Neural progenitor cell (in vitro differentiated cells): ENCODE measurements at regions not wholly inside any gene's neighbourhood (a gene's known extent, or its start where the extent isn't known, plus 50 kb on each side); places are given as distances from the start of the nearest gene placed in this dataset.

ENCODE experiments used
- DNase-seq: peaks from one replicate; pipeline ENCODE4 v3.0.0-alpha.2; 2016; ENCODE audit warnings: low spot score
- H2AFZ ChIP-seq: fragments of 200-600 bp; sonication (generic); replicated peaks from 2 replicates; pipeline ENCODE4 v1.6.1; 2016; ENCODE audit warnings: antibody characterized with exemption
- H3F3A ChIP-seq: fragments of 200-600 bp; sonication (generic); 2 replicates; pipeline ENCODE4 v1.6.1; 2016; ENCODE audit warnings: antibody characterized with exemption, low read depth
- H3K27ac ChIP-seq: fragments of 200-600 bp; sonication (generic); 2 replicates; pipeline ENCODE4 v1.5.1; 2016; ENCODE audit warnings: mild to moderate bottlenecking
- H3K27me3 ChIP-seq: fragments of 200-600 bp; sonication (generic); 2 replicates; pipeline ENCODE4 v1.6.1; 2016; ENCODE audit warnings: mild to moderate bottlenecking, moderate library complexity
- H3K36me3 ChIP-seq: fragments of 200-600 bp; sonication (generic); 2 replicates; pipeline ENCODE4 v1.5.1; 2016
- H3K4me1 ChIP-seq: fragments of 200-600 bp; sonication (generic); 2 replicates; pipeline ENCODE4 v1.6.1; 2016; ENCODE audit warnings: mixed run types
- H3K4me2 ChIP-seq: fragments of 200-600 bp; sonication (generic); 2 replicates; pipeline ENCODE4 v1.6.1; 2016
- H3K4me3 ChIP-seq: fragments of 200-600 bp; sonication (generic); 2 replicates; pipeline ENCODE4 v1.5.1; 2016
- H3K79me2 ChIP-seq: fragments of 200-600 bp; sonication (generic); 2 replicates; pipeline ENCODE4 v1.6.1; 2016; ENCODE audit warnings: low read depth
- H3K9ac ChIP-seq: fragments of 200-600 bp; sonication (generic); 2 replicates; pipeline ENCODE4 v1.6.1; 2016
- H3K9me3 ChIP-seq: fragments of 200-600 bp; sonication (generic); 2 replicates; pipeline ENCODE4 v1.5.1; 2016; ENCODE audit warnings: low read depth
- H4K20me1 ChIP-seq: fragments of 200-600 bp; sonication (generic); 2 replicates; pipeline ENCODE4 v1.6.1; 2016; ENCODE audit warnings: low read depth
- H3K27ac Mint-ChIP-seq: 3 replicates; pipeline ENCODE4 v1.8.0; 2021; ENCODE audit warnings: mixed read lengths
- H3K27me3 Mint-ChIP-seq: 2 replicates; pipeline ENCODE4 v1.8.0; 2022; ENCODE audit warnings: low read depth, mild to moderate bottlenecking, inconsistent platforms, moderate library complexity, mixed read lengths; ENCODE audit not compliant: insufficient read depth
- H3K36me3 Mint-ChIP-seq: 3 replicates; pipeline ENCODE4 v1.8.0; 2021; ENCODE audit warnings: mixed read lengths
- H3K4me1 Mint-ChIP-seq: 3 replicates; pipeline ENCODE4 v1.8.0; 2021; ENCODE audit warnings: mixed read lengths
- H3K4me3 Mint-ChIP-seq: 3 replicates; pipeline ENCODE4 v1.8.0; 2021; ENCODE audit warnings: mild to moderate bottlenecking, moderate library complexity, mixed read lengths
- H3K9me3 Mint-ChIP-seq: 3 replicates; pipeline ENCODE4 v1.8.0; 2020; ENCODE audit warnings: mixed read lengths
- CTCF ChIP-seq: fragments of 200-600 bp; sonication (generic); IDR thresholded peaks from 2 replicates; pipeline ENCODE4 v1.5.1; 2017; ENCODE audit warnings: antibody characterized with exemption, mild to moderate bottlenecking
- EZH2 ChIP-seq: fragments of 200-600 bp; sonication (generic); IDR thresholded peaks from 2 replicates; pipeline ENCODE4 v1.6.1; 2017; ENCODE audit warnings: antibody characterized with exemption, mild to moderate bottlenecking, moderate library complexity
- EZH2phosphoT487 ChIP-seq: fragments of 200-600 bp; sonication (generic); IDR thresholded peaks from 2 replicates; pipeline ENCODE4 v1.6.1; 2017; ENCODE audit warnings: antibody characterized with exemption

- H3K9ac ChIP-seq = no peak overlapping the region
- no peaks in the 10 kb centered on the region for H3K79me2 ChIP-seq
- H3K27me3 Mint-ChIP-seq = no peaks in the 10 kb centered on the region
- H3K9me3 ChIP-seq = no peaks in the 10 kb centered on the region
- H3K27me3 ChIP-seq = no peaks in the 10 kb centered on the region
- no peaks in the 10 kb centered on the region for H4K20me1 ChIP-seq
- no peak overlapping the region for H2AFZ ChIP-seq
- H3K4me2 ChIP-seq = no peak overlapping the region
- no peak for TF ChIP-seq EZH2
- TF ChIP-seq EZH2phosphoT487 = no peak
- TF ChIP-seq CTCF = no peak
- no peak overlapping the region for H3K4me3 ChIP-seq
- DNase-seq = no peak
- H3K36me3 ChIP-seq = no peaks in the 10 kb centered on the region
- no peak overlapping the region for H3K27ac Mint-ChIP-seq
- H3K4me3 Mint-ChIP-seq = no peak overlapping the region
- H3F3A ChIP-seq = no peaks in the 10 kb centered on the region
- no peak overlapping the region for H3K27ac ChIP-seq
- no peaks in the 10 kb centered on the region for H3K9me3 Mint-ChIP-seq
- no peaks in the 10 kb centered on the region for H3K4me1 ChIP-seq
- no peaks in the 10 kb centered on the region for H3K36me3 Mint-ChIP-seq
- H3K4me1 Mint-ChIP-seq = peaks cover 4% of the 10 kb centered on the region
Measured at GRCh38 chr12:58576916-58577315, 343.4 kb downstream of the LRIG3 start.

GRCh38 chr12:58580095-58580494 lies 340.2 kb downstream of the LRIG3 start:
- no peaks in the 10 kb centered on the region for H3K27me3 ChIP-seq
- H3K4me3 Mint-ChIP-seq = no peak overlapping the region
- H3K27ac ChIP-seq = no peak overlapping the region
- H3K36me3 ChIP-seq = no peaks in the 10 kb centered on the region
- no peak for DNase-seq
- no peaks in the 10 kb centered on the region for H3K27me3 Mint-ChIP-seq
- no peak overlapping the region for H2AFZ ChIP-seq
- no peaks in the 10 kb centered on the region for H3K9me3 Mint-ChIP-seq
- no peaks in the 10 kb centered on the region for H3K9me3 ChIP-seq
- TF ChIP-seq EZH2phosphoT487 (no peak), EZH2 (no peak), CTCF (no peak)
- H3K4me2 ChIP-seq = no peak overlapping the region
- no peak overlapping the region for H3K27ac Mint-ChIP-seq
- H3K9ac ChIP-seq = no peak overlapping the region
- H3K4me3 ChIP-seq = no peak overlapping the region
- H3K4me1 Mint-ChIP-seq = peaks cover 19% of the 10 kb centered on the region
- no peaks in the 10 kb centered on the region for H3K36me3 Mint-ChIP-seq
- no peaks in the 10 kb centered on the region for H4K20me1 ChIP-seq
- H3K4me1 ChIP-seq = peaks cover 11% of the 10 kb centered on the region
- no peaks in the 10 kb centered on the region for H3K79me2 ChIP-seq
- peaks cover 5% of the 10 kb centered on the region for H3F3A ChIP-seq

- Histone ChIP-seq H3K9me3 (no peaks in the 10 kb centered on the region), H3K4me2 (peak overlapping the region; percentile 19), H3K27me3 (no peaks in the 10 kb centered on the region), H3K4me1 (peaks cover 15% of the 10 kb centered on the region), H3K36me3 (no peaks in the 10 kb centered on the region), H3K9ac (no peak overlapping the region), H3K79me2 (no peaks in the 10 kb centered on the region), H4K20me1 (no peaks in the 10 kb centered on the region), H3K27ac (no peak overlapping the region), H3K4me3 (no peak overlapping the region), H3F3A (peaks cover 5% of the 10 kb centered on the region), H2AFZ (no peak overlapping the region)
- Mint-ChIP-seq H3K9me3 (no peaks in the 10 kb centered on the region), H3K4me3 (no peak overlapping the region), H3K4me1 (peaks cover 15% of the 10 kb centered on the region), H3K36me3 (no peaks in the 10 kb centered on the region), H3K27ac (no peak overlapping the region), H3K27me3 (no peaks in the 10 kb centered on the region)
- TF ChIP-seq EZH2 (no peak), EZH2phosphoT487 (no peak), CTCF (no peak)
- DNase-seq = peak; percentile 62
Measured at GRCh38 chr12:58583529-58583928, 336.8 kb downstream of the LRIG3 start.
